NB4 (cell line): ENCODE measurements at regions not wholly inside any gene's neighbourhood (a gene's known extent, or its start where the extent isn't known, plus 50 kb on each side); places are given as distances from the start of the nearest gene placed in this dataset.

Experiments
- CTCF ChIP-seq: IDR thresholded peaks from one replicate; pipeline ENCODE4 v1.5.1; 2012; ENCODE audit warnings: low read depth, low read length
- MYC ChIP-seq: IDR thresholded peaks from 2 replicates; pipeline ENCODE4 v1.6.1; 2011; ENCODE audit warnings: low read depth, low read length
- POLR2A ChIP-seq: IDR thresholded peaks from 2 replicates; pipeline ENCODE4 v1.6.1; 2011; ENCODE audit warnings: mild to moderate bottlenecking; ENCODE audit not compliant: insufficient read length; ENCODE audit errors: extremely low read depth

DNA sequence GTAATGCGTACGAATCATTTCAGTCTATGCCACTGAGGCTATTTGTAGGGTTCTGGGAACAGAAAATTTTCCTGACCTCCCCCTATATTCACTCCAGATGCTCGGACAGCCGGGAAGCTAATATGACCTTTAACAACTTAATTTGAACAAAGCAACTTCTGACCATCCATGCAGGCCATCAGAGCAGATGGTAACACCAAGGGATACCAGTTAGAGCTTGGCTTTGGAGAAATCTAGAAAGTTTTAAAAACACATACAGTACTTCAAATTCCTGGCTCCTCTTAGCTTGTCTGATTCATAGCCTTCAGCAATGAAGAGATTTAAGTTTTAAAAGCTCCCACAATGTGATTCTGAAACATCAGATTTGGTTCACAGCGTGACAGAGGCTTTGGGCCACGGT is 257.3 kb downstream of the GPAM start:
- TF ChIP-seq POLR2A (no peak), CTCF (no peak), MYC (no peak)
